H4 (cell line): ENCODE measurements at regions not wholly inside any gene's neighbourhood (a gene's known extent, or its start where the extent isn't known, plus 50 kb on each side); places are given as distances from the start of the nearest gene placed in this dataset.
"Not testable (repeated sequence)": the region's sequence is repeated elsewhere in the genome, so short reads cannot be mapped to it uniquely, and the experiment has no call there.

ENCODE experiments used
- DNase-seq: peaks from one replicate; pipeline ENCODE4 v3.0.0-alpha.2; 2015; ENCODE audit warnings: low spot score

DNA sequence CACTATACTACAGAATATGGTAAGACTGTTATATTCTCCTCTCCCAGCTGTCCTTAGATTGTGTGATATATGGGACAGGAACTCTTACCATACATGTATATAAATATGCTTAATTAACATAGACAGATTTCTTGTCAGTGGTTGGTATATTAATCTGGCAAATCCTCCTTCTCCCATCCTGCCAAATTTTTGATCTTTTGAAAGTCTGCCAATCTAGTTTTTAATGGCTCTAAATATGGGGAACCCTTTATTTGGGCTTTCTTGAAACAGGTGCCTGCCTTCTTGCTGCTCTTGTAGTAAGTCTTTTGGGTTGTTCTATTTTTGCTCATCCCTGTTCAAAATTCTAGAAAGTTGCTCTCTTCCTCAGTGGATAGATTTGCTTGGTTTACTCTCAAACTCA is 63.5 kb downstream of the SPATA31D1 start:
- DNase-seq = no peak

DNA sequence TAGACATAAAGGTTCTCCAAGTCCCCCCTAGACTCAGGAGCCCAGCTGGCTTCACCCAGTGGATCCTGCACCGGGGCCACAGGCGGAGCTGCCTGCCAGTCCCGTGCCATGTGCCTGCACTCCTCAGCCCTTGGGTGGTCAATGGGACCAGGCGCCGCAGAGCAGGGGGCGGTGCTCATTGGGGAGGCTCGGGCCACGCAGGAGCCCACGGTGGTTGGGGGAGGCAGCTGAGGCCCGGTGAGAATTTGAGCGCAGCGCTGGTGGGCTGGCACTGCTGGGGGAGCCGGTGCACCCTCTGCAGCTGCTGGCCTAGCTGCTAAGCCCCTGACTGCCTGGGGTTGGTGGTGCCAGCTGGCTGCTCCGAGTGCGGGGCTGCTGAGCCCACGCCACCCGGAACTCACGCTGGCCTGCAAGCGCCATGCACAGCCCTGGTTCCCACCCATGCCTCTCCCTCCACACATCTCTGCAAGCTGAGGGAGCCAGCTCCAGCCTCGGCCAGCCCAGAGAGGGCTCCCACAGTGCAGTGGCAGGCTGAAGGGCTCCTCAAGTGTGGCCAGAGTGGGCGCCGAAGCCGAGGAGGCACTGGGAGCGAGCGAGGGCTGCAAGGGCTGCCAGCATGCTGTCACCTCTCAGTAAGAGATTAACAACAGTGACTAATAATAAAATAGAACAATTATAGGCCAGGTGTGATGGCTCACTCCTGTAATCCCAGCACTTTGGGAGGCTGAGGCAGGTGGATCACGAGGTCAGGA is 65.9 kb downstream of the SPATA31D1 start:
- no peak for DNase-seq

DNA sequence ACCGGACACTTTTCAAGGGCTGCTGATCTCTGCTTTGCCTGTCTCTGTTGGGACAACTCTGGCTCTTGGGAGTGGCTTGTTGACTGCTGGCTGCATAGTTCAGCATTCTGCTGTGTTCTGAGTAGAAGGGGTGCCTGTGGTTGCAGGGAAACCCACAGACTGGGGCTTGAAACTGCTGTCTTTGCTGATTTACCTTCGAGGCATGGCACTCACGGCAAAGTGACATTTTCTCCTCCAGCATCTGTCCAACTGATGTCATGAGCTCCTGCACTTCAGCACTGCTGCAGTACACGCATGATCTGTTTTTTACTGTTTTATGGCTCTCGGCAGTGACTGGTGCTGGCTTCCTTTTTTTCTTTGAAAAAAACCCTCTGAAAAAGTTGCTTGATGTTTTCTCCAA is 69.2 kb downstream of the SPATA31D1 start:
- DNase-seq = no peak

DNA sequence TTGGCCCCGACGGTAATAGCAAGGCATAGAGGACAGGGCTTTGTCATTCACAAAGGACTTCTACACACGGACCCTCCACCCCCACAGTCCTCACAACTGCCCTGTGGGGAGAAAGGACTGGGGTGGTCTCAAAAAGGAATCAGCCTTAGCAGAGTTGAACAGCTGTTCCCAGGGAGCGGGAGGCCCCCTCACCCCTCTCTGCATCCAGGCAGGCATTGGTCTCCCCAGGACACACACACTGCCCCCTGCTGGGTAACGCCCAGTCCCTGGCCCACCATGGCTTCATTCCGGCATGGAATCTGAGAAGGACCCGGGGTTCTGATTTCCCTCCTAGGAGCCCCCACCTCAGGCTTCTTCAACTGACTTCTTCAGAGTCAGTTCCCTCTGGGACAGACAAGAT is 73.2 kb downstream of the SPATA31D1 start:
- not testable (repeated sequence) for DNase-seq

DNA sequence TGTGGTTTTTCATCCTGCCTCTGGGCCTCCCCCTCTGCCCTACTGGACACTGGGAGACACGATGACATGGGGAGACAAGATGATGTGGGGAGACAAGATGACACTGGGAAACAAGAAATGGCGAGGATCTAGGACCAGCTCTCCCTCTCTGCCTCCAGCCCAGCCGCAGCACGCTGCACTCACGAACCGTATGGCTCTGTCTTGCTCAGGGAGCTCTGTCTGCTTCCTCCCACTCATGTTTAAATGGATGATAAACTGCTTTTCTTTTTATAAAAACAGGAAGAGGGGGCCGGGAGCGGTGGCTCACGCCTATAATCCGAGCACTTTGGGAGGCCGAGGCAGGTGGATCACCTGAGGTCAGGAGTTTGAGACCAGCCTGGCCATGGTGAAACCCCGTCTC is 73.7 kb downstream of the SPATA31D1 start:
- DNase-seq = no peak

DNA sequence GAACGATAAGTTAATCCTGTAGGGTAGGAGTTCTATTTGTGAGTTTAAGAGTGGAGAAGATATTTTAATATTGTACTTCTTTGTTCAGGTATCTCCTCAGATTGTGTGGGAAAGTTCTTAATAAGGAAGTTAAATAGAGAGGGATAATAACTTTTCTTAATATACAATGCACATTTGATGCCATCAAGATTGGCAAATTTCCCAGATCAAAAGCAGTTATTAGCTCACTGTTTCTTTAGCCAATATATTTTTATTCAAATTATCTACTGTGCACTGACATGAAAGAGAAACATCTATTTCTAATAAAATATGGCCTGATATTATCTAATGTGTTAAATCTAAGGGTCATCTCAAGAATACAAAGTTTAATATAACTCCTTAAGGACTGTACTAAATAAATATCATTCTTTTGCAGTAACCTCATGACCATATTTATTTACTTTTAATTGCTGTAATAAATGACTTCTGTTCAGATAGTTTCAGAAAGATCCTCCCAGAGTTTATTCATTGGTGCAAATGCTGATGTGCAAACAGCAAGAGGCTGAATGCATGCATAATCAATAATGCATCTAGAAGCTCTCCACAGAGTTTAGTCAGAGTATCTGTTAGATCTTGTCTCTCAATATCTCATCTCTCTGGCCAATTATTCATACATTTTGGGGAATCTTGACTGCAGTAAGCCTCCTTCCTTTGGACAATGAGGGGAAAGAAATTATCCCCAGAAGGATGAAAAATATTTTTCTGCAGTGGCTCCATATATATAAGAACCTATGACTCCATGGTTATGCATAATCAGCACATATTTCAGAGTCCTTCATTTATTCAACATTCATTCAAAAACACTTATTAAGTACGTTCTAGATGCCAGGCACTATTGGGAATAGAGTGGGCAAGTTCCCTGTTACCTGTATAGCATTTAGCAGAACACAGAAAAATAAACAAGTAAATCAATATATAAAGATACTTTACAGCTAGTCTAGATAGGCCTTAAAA is 85.3 kb downstream of the SPATA31D1 start:
- DNase-seq = no peak

DNA sequence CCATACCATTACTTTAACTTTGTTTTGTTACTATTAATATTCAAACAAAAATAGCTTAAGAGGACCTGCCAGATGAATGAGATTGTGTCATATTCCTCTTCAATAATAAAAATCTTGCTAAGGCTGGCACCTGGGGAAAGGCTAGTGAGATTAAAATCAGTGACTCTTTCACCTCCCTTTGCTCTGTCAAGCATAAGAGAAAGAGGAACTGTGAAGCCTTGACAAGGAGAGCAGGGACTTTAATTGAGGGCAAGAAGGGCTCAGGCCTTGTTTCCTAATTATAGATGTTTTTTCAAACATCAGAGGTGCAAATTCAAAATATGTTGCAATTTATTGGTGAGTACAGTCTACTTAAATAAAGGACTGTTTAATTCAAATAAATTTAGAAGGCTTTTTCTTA is 91.7 kb downstream of the SPATA31D1 start:
- DNase-seq = no peak

DNA sequence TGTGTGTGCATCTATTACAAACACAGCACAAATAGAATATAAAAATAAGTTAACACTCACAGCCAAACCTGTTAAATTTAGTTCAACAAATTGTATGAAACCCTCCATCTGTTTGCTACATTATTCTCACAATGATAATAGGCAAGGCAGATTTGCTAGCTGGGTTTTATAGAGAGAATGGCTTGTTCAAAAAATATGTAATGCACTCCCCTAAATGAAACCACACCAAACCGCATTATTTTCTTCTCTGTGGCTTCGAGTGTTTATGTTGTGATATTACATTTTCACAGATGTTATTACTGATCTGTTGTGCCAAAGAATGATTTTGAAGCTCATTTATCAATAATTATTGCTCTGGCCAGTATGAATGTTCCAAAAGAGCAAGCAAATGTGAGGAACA is 92.9 kb downstream of the SPATA31D1 start:
- no peak for DNase-seq

DNA sequence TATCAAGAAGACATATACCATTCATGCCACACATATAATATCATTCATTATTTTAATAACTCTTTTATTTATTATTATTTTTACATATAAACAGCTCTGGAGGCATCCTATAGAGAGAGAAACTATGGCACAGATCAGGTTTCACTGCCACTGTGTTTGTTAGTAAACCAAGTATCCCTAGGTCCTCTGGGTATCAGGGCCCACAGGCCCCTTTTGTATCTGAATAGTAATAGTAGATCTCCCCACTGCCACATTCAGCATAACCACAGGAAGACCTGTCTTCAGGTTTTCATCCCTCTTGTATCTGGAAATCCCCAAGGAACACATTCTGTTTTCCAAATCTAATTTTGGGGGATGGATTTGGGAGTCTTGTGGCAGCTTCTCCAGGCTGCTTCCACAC is 94.0 kb downstream of the SPATA31D1 start:
- no peak for DNase-seq

DNA sequence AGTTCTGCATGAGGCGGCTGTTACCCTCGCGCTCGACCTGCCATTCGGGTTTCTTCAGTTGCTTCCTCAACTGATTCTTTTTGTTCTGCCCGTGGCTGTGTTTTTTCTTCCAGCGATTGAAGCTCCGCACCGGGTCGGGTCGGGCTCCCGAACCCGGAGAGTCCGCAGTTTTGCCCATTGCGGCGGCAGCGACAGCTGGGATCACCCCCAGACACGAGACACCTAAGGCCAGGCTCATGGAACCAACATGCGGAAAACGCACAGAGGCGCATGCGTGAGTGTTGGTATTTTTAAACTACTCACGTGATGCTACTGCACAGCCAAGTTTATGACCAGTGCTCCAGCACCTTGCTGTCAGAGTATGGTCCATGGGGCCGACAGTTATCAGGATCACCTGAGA is 100.0 kb downstream of the SPATA31D1 start:
- no peak for DNase-seq

DNA sequence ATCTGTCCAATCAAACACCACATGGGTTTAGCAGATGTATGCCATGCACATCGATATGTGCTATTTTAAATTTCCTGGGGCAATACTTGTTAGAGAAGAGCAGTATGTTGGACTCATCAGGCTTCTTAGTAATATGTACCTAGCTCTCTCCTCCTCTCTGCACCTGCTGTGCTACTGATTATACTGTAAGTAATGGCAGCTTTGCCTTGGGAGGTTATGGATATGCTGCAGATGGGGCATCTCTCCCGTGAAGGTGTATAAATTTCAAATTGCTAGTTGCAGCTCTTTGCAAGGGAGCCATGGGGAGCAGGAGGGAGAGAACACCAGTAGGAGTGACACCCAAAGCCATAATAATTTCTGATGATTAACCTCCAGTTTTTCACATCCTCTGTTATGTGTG is 101.5 kb downstream of the SPATA31D1 start:
- no peak for DNase-seq

DNA sequence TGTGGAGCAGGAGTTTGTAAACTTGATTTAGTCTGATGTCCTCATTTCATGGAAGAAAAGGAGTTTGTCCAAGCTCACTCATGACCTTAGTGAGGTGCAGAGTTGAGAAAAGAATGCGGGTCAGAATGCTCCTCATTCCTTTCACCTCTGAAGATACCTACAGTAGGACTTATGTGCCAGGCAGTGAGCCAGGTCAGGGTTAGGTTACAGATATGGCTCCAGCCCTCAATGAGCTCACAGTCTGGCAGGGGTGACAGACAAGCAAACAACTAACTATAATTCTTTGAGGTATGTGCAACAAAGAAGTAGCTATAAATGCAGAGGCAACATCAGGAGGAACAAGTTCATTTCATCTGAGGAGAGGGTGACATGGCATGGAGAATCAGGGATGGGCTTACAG is 102.5 kb downstream of the SPATA31D1 start:
- no peak for DNase-seq

DNA sequence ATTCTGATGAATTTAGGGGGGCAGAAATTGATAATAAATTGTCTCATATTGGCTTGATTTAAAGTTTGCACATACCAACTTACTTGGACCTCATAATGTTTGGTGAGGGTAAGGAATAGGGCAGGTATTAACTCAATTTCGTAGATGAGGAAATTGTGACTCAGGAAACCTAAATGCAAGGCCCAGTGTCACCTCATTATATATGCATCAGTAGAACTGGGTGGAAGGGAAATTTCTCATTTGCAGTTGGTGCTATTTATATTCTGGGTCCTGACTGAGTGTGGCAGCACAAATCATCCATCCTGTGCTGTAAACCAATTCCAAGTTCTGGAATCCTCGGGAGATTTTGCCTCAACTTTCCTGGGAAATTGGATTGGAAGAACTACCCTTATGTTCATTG is 103.0 kb downstream of the SPATA31D1 start:
- no peak for DNase-seq

DNA sequence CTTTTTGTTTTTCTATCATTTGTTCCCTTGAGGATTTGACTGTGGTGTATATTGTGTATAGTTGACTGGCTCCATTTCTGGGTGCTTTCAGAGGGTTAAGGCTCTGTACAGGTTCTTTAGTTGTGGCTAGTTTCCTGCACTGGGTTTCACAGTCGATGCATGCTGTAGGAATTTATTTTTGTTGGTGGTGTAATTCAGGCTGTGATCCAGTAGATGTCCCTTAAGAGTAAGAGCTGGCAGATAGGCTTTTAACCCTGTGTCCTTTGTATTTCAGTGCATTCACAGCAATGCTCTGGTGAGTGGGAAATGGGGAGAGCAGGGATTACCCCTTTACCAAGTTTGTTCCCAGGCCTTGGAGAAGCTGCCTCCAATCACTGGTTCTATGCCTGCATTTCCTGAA is 112.9 kb downstream of the SPATA31D1 start:
- DNase-seq = no peak

DNA sequence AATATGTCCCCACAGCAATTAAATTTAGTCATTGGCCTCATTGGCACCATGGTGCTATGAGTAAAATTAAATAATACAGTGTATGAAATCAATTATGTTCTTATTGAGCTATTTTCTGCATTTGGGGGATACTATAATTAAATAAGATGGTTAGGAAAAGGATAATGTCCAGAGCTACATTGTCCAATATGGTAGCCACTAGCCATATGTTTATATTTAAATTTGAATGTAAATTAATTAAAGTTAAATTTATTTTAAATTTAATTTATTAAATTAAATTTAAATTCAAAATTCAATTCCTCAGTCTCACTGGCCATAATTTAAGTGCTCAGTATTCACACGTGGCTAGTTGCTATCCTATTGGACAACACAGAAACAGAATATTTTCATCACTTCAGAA is 115.7 kb downstream of the SPATA31D1 start:
- no peak for DNase-seq

DNA sequence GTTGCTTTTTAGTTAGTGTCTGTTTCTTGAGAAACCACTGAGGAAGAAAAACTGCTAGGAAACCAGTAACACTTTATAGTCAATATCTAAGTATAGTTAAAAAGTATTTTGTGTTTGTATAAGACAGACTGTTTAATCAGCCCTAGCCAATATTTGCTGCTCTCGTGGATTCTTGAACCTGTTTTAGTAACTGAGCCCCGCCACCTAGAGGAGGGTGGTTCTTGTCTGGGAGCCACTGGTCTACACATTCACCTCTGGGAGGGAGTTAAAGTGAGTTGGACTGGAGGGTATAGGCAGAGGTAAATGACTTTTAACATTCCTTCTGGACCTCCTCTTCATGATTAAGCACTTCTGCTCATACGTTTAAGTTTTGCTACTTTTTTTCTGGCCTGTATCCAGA is 117.2 kb downstream of the SPATA31D1 start:
- no peak for DNase-seq

DNA sequence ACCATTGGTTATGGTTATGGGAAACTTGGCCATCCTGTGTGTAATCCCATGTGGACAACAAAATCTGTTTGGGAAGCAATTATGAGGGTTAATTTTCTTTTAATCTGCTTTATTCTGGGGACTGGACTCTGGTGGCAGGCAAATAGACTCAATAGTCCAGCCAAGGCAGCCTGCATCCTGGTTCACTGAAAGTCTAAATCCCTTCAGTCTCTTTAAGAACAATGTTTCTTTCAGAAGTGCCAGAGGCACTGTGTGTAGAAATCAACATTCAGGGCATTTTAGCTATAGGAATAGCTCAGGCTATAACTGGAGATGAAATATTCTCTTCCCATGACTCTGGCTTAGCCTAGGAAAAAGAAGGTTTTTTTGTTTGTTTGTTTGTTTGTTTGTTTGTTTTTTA is 118.0 kb downstream of the SPATA31D1 start:
- DNase-seq = no peak

DNA sequence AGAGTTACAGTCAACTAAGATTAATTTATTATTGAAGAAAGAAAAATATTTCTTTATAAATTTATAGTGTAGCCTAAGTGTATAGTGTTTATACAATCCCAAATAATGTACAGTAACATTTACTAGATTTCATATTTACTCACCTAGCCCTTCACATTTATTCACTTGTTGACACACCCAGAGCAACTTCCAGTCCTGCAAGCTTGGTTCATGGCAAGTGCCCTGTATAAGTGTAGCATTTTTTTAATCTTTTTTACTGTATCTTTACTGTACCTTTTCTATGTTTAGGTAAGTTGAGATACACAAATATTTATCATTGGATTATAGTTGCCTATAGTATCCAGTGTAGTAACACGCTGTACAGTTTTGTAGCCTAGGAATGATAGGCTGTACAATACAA is 119.9 kb downstream of the SPATA31D1 start:
- DNase-seq = no peak

DNA sequence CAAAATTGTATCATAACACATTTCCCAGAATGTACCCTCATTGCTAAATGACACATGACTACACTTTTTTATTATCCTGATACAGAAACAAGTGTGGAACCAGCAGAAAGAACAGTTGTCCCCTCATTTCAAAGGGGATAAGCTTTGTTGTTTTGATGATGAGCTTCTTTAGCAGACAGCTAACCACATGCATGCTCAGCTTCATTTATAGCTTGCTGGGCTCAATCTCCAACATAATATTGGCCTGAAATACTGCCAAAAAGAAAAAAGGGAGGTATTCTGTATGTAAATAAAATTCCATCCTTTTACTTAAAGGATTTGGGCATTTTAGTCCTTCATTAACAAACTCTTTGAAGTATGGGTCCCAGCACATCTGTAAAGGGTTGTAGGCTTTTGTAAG is 120.4 kb downstream of the SPATA31D1 start:
- DNase-seq = no peak

DNA sequence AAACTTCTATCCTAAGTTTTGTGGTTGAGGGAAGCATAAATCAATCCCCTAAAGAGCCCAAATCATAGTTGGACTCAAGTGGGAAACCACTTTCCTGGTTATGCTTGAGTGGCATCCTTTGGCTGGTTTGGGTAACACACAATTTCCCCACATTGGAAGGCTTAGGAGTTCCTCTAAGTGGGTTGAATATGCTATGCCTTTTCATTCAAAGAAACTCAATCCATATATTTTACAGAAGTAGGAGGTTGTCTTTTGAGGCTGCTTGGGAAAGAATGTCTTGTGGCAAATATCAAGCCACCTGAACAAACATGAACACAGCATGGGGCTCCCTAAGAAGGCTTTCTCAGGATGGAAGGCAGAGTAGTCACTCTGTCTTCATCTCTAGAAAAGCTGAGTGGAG is 121.1 kb downstream of the SPATA31D1 start:
- no peak for DNase-seq

DNA sequence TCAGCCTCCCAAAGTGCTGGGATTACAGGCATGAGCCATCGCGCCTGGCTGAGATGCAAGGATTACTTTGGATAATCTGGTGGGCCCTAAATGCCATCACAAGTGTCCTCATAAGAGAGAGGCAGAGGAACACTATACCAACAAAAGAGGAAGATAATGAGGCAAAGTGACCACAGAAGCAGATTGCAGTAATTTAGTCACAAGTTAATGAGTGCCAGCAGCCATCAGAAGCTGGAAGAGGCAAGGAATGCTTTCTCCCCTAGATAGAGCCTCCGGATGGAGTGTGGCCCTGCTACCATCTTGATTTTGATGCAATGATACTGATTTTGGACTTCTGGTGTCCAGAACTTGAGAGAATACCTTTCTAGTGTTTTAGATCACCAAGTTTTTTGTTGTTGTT is 122.3 kb downstream of the SPATA31D1 start:
- no peak for DNase-seq

DNA sequence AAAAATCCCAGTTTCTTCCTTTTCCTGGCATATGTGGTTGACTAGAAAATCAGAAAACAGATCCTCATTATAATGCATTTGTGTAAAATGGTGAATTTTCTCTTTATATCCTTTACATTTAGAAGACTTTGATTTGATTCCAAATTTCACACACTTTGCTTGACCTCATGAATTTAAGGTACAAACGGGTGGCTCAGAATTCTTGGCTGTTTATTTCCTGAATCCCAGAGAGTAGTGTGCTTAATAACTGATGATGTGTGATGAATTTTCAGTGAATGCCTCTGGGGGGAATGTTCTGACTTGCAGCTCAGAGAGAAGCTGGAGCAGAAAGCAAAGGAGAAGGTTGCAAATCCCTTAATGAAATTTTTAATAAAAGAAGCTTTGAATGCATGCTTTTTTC is 126.8 kb downstream of the SPATA31D1 start:
- DNase-seq = no peak

DNA sequence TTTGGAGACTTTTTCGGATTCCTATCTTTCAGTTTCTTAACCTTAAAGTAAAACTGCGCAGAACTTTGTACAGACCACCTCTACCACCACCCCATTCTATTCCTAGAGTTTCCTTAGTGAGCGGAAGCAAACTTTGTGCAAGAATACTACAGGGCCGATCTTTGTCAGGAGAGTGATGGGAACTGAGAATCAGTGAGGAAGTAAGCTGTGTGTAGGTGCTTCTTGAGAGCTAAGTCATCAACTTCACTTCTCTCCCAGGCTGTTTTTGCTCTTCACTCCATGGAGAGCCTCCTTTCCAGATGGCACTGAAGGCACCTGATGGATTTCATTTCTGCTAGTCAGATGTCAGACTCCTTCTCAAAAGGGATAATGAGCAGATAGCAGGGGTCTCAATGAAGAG is 127.3 kb downstream of the SPATA31D1 start:
- no peak for DNase-seq
